Activated T-cell treated with anti-CD3 and anti-CD28 coated beads, Interleukin-2, amount 50 U/mL, for 24 hours (primary cell): ENCODE measurements at regions not wholly inside any gene's neighbourhood (a gene's known extent, or its start where the extent isn't known, plus 50 kb on each side); places are given as distances from the start of the nearest gene placed in this dataset.
"Not testable (repeated sequence)": the region's sequence is repeated elsewhere in the genome, so short reads cannot be mapped to it uniquely, and the experiment has no call there.

Experiments
- DNase-seq: peaks from one replicate; pipeline ENCODE4 v3.0.0-alpha.2; 2020
- H3K27ac Mint-ChIP-seq: 2 replicates; pipeline ENCODE4 v1.8.0; 2020; ENCODE audit warnings: mild to moderate bottlenecking, mixed read lengths
- H3K27me3 Mint-ChIP-seq: 2 replicates; pipeline ENCODE4 v1.8.0; 2020; ENCODE audit warnings: mixed read lengths
- H3K36me3 Mint-ChIP-seq: 2 replicates; pipeline ENCODE4 v1.8.0; 2020; ENCODE audit warnings: low read depth, mixed read lengths
- H3K4me1 Mint-ChIP-seq: 2 replicates; pipeline ENCODE4 v1.8.0; 2020; ENCODE audit warnings: low read depth, mixed read lengths
- H3K4me3 Mint-ChIP-seq: 2 replicates; pipeline ENCODE4 v1.8.0; 2020; ENCODE audit warnings: mild to moderate bottlenecking, moderate library complexity, mixed read lengths
- H3K9me3 Mint-ChIP-seq: 2 replicates; pipeline ENCODE4 v1.8.0; 2020; ENCODE audit warnings: mixed read lengths

DNA sequence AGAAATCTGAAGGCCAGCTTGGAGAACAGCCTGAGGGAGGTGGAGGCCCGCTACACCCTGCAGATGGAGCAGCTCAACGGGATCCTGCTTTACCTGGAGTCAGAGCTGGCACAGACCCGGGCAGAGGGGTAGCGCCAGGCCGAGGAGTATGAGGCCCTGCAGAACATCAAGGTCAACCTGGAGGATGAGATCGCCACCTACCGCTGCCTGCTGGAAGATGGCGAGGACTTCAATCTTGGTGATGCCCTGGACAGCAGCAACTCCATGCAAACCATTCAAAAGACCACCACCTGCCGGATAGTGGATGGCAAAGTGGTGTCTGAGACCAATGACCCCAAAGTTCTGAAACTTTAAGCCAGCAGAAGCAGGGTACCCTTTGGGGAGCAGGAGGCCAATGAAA, 318.4 kb downstream of the ZFHX3 start:
- H3K4me3 Mint-ChIP-seq, DNase-seq: not testable (repeated sequence)

GRCh38 chr16:72728516-72728915, 319.4 kb downstream of the ZFHX3 start:
- Mint-ChIP-seq H3K27me3 (no peaks in the 10 kb centered on the region), H3K36me3 (no peaks in the 10 kb centered on the region), H3K27ac (no peak overlapping the region), H3K4me1 (no peaks in the 10 kb centered on the region), H3K4me3 (no peak overlapping the region), H3K9me3 (no peaks in the 10 kb centered on the region)
- no peak for DNase-seq

More for the DNA sequence above, 318.4 kb downstream of the ZFHX3 start:
- not testable (repeated sequence) for H3K27me3 Mint-ChIP-seq, H3K4me1 Mint-ChIP-seq, H3K9me3 Mint-ChIP-seq, H3K27ac Mint-ChIP-seq, H3K36me3 Mint-ChIP-seq

- H3K36me3 Mint-ChIP-seq, result no peaks in the 10 kb centered on the region
- DNase-seq, result no peak
- H3K4me1 Mint-ChIP-seq, result no peaks in the 10 kb centered on the region
- H3K9me3 Mint-ChIP-seq, result no peaks in the 10 kb centered on the region
- H3K4me3 Mint-ChIP-seq, result no peak overlapping the region
- no peaks in the 10 kb centered on the region for H3K27me3 Mint-ChIP-seq
- H3K27ac Mint-ChIP-seq, result no peak overlapping the region
Measured at GRCh38 chr16:72727565-72727964, 320.4 kb downstream of the ZFHX3 start.

- DNase-seq, result no peak
Measured at GRCh38 chr16:72725643-72726042, 322.3 kb downstream of the ZFHX3 start.

DNA sequence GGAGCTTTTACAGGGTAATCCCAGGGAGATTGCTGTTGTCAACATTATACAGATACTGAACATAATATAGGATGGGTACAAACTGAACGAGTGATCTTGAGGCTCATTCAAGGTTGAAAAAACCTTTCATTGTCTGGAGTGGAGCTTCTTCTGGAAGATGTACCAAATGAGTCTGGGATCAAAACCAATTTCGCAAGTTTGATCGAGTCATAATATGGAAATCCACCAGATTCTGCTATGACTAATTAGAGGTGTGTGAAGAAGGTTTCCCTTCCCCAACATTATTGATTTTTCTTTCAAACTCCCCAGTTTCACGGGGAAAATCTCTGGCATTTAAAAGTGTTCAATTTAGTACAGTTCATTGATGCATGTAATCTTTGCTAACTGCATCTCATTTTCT, 324.1 kb downstream of the ZFHX3 start:
- H3K4me1 Mint-ChIP-seq, result no peaks in the 10 kb centered on the region
- no peak overlapping the region for H3K4me3 Mint-ChIP-seq
- H3K9me3 Mint-ChIP-seq, result no peaks in the 10 kb centered on the region
- no peak overlapping the region for H3K27ac Mint-ChIP-seq
- DNase-seq, result no peak
- H3K27me3 Mint-ChIP-seq, result no peaks in the 10 kb centered on the region
- no peaks in the 10 kb centered on the region for H3K36me3 Mint-ChIP-seq

More at GRCh38 chr16:72725643-72726042, 322.3 kb downstream of the ZFHX3 start:
- Mint-ChIP-seq H3K9me3 (no peaks in the 10 kb centered on the region), H3K27me3 (no peaks in the 10 kb centered on the region), H3K27ac (no peak overlapping the region), H3K4me1 (no peaks in the 10 kb centered on the region), H3K4me3 (no peak overlapping the region), H3K36me3 (no peaks in the 10 kb centered on the region)

DNA sequence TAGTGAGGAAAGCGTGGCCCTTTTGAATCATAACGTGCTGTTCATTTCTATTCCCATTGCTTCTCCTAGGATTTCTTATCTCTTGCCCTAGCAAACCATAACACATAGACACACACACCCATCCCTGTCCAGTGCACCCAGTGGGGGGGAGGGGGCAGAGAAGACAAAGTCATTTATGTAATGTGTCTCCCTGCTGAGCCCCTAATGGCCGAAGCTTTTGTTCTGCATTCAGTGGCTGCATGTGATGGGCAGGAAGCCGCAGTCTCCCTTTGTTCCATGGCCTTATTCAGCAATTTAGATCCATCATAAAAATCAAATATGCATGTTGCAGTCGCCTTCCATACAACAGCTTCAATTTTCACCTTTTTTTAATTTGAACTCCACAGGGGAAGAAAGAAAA, 325.4 kb downstream of the ZFHX3 start:
- H3K36me3 Mint-ChIP-seq, result no peaks in the 10 kb centered on the region
- H3K4me3 Mint-ChIP-seq, result no peak overlapping the region
- no peaks in the 10 kb centered on the region for H3K9me3 Mint-ChIP-seq
- no peak overlapping the region for H3K27ac Mint-ChIP-seq
- H3K4me1 Mint-ChIP-seq, result no peaks in the 10 kb centered on the region
- DNase-seq, result no peak
- H3K27me3 Mint-ChIP-seq, result no peaks in the 10 kb centered on the region

DNA sequence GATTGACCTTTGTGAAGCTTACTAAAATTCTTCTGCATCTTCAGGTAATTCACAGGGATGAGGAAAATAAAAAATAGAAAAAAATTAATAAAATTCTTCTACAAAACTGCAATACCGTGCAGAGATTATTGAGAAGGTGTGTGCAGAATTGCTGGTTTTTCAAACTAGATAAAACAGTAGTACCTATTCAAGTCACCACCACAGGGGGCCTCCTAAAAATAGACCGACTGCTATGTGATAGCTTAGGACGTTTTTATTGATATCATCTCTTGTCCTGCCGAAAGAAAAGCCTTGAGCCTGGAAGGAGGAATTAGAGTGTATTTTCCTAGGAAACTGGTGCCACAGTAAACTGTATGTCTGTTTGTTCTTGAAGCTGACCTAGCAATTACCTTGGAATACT, 325.9 kb downstream of the ZFHX3 start:
- H3K9me3 Mint-ChIP-seq, result no peaks in the 10 kb centered on the region
- no peak overlapping the region for H3K4me3 Mint-ChIP-seq
- no peaks in the 10 kb centered on the region for H3K27me3 Mint-ChIP-seq
- H3K4me1 Mint-ChIP-seq, result no peaks in the 10 kb centered on the region
- H3K36me3 Mint-ChIP-seq, result no peaks in the 10 kb centered on the region
- no peak overlapping the region for H3K27ac Mint-ChIP-seq
- no peak for DNase-seq

GRCh38 chr16:72715267-72715666, 332.7 kb downstream of the ZFHX3 start:
- Mint-ChIP-seq H3K27me3 (no peaks in the 10 kb centered on the region), H3K4me3 (no peak overlapping the region), H3K27ac (no peak overlapping the region), H3K9me3 (peaks cover 26% of the 10 kb centered on the region), H3K36me3 (peaks cover 38% of the 10 kb centered on the region), H3K4me1 (no peaks in the 10 kb centered on the region)
- DNase-seq, result no peak

GRCh38 chr16:72711823-72712222, 336.1 kb downstream of the ZFHX3 start:
- no peak overlapping the region for H3K4me3 Mint-ChIP-seq
- peaks cover 32% of the 10 kb centered on the region for H3K9me3 Mint-ChIP-seq
- no peaks in the 10 kb centered on the region for H3K27me3 Mint-ChIP-seq
- no peak for DNase-seq
- H3K36me3 Mint-ChIP-seq, result peaks cover 38% of the 10 kb centered on the region
- H3K27ac Mint-ChIP-seq, result no peak overlapping the region
- H3K4me1 Mint-ChIP-seq, result no peaks in the 10 kb centered on the region

DNA sequence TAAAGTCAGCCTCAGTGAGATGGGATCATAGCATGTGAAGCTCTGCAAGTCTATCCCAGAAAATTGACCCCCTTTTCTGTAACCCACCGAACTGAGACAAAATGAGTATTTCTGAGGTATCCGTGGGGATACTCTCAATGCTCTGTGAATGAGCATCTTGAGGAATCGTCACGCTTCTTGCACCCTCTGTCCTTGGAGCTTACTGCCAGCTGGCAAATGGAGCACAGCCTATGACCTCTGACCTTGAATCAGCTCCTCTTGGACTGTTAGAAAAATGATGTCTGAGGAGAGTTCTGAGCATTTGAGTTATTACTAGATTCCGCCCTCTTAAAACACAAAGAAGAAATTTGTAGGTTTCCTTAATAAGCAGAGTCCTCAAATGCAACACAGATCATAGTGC, 342.1 kb downstream of the ZFHX3 start:
- Mint-ChIP-seq H3K36me3 (peaks cover 2% of the 10 kb centered on the region), H3K9me3 (peaks cover 7% of the 10 kb centered on the region), H3K27ac (no peak overlapping the region), H3K4me1 (no peaks in the 10 kb centered on the region), H3K27me3 (no peaks in the 10 kb centered on the region), H3K4me3 (no peak overlapping the region)
- no peak for DNase-seq

- Mint-ChIP-seq H3K36me3 (no peaks in the 10 kb centered on the region), H3K27me3 (no peaks in the 10 kb centered on the region), H3K9me3 (peaks cover 3% of the 10 kb centered on the region), H3K4me3 (no peak overlapping the region), H3K27ac (no peak overlapping the region), H3K4me1 (no peaks in the 10 kb centered on the region)
- DNase-seq, result no peak
Measured at GRCh38 chr16:72704746-72705372, 343.1 kb downstream of the ZFHX3 start.

DNA sequence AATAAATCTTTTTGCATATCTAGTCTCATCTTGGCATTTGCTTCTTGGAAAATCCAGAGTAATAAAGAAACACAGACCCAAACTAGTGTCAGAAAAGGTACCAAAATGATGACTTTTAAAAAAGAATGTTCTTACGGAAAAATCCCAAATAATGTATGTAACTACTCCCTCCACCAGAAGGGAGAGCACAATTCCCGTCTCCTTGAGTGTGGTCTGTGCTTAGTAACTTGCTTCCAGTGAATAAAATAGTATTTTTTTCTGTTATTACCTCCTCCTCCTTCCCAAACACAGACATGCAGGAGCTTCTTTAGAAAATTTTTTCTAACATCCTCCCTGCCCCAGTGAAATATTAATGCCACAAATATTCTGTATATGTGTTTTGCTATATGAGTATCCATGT, 358.1 kb downstream of the ZFHX3 start:
- no peak for DNase-seq
- Mint-ChIP-seq H3K27me3 (no peaks in the 10 kb centered on the region), H3K4me3 (no peak overlapping the region), H3K9me3 (peaks cover 1% of the 10 kb centered on the region), H3K27ac (no peak overlapping the region), H3K4me1 (no peaks in the 10 kb centered on the region), H3K36me3 (no peaks in the 10 kb centered on the region)

- Mint-ChIP-seq H3K27ac (no peak overlapping the region), H3K4me3 (no peak overlapping the region), H3K4me1 (no peaks in the 10 kb centered on the region), H3K9me3 (peaks cover 3% of the 10 kb centered on the region), H3K27me3 (no peaks in the 10 kb centered on the region), H3K36me3 (no peaks in the 10 kb centered on the region)
- no peak for DNase-seq
Measured at GRCh38 chr16:72680732-72681131, 367.2 kb downstream of the ZFHX3 start.

GRCh38 chr16:72679856-72680255, 368.1 kb downstream of the ZFHX3 start:
- H3K27ac Mint-ChIP-seq, result no peak overlapping the region
- H3K4me1 Mint-ChIP-seq, result no peaks in the 10 kb centered on the region
- peaks cover 5% of the 10 kb centered on the region for H3K9me3 Mint-ChIP-seq
- H3K36me3 Mint-ChIP-seq, result no peaks in the 10 kb centered on the region
- DNase-seq, result no peak
- H3K27me3 Mint-ChIP-seq, result no peaks in the 10 kb centered on the region
- no peak overlapping the region for H3K4me3 Mint-ChIP-seq

DNA sequence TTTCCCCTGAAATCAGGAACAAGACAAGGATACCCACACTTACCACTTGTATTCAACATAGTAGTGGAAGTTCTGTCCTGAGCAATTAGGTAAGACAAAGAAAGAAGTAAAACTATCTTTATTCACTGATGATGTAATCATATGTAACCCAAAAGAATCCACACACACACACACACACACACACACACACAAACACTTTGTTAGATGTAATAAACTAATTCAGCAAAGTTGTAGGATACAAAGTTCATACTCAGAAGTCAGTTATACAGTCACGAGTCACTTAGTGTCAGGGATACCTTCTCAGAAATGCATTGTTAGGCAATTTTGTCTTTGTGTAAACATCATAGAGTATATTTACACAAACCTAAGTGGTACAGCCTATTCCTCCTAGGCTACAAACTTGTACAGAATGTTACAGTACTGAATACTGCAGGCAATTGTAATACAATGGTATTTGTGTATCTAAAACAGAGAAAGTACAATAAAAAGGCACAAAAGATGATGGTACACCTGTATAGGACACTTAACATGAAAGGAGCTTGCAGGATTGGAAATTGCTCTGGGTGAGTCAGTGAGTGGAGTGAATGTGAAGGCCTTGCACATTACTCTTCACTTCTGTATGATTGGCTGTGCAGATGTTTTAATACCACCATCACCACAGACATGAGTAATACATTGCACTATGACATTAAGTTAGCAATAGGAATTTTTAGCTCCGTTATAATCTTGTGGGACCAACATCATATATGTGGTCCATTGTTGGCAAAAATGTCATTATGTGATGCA, 370.1 kb downstream of the ZFHX3 start:
- no peaks in the 10 kb centered on the region for H3K36me3 Mint-ChIP-seq
- DNase-seq, result no peak
- no peaks in the 10 kb centered on the region for H3K27me3 Mint-ChIP-seq
- peaks cover 9% of the 10 kb centered on the region for H3K9me3 Mint-ChIP-seq
- no peak overlapping the region for H3K27ac Mint-ChIP-seq
- H3K4me3 Mint-ChIP-seq, result no peak overlapping the region
- no peaks in the 10 kb centered on the region for H3K4me1 Mint-ChIP-seq
